Endothelial cell of umbilical vein (primary cell): ENCODE measurements at regions not wholly inside any gene's neighbourhood (a gene's known extent, or its start where the extent isn't known, plus 50 kb on each side); places are given as distances from the start of the nearest gene placed in this dataset.

ENCODE experiments used
- BruUV-seq: library from RNA; stranded (reverse); fragments of 400-500 nt; replicated peaks from 2 replicates; lab custom pipeline; 2021; lab: Mats Ljungman, UMichigan
- CTCF ChIA-PET: fragments of 300-600, 350-600 bp; sonication (Branson Sonifier 250); formaldehyde crosslinking; loops from one replicate; lab custom pipeline; 2021; ENCODE audit warnings: antibody characterized with exemption, inconsistent platforms; lab: Charles Lee
- POLR2A ChIA-PET: fragments of 300-600, 350-600 bp; sonication (Branson Sonifier 250); formaldehyde crosslinking; loops from one replicate; lab custom pipeline; 2021; ENCODE audit warnings: antibody characterized with exemption, inconsistent platforms; lab: Charles Lee
- DNase-seq: peaks from one replicate; pipeline ENCODE4 v3.0.0-alpha.2; 2011; ENCODE audit warnings: low read depth, low spot score
- FAIRE-seq: peaks from 2 replicates; lab custom pipeline; 2011; peaks lifted over from hg19 to GRCh38; lab: Jason Lieb, UNC
- H2AFZ ChIP-seq: 2 replicates; pipeline ENCODE4 v1.6.0; 2012; ENCODE audit warnings: low read depth, low read length, control low read depth, inconsistent platforms
- H3K27ac ChIP-seq: 2 replicates; pipeline ENCODE4 v1.5.1; 2011; ENCODE audit warnings: low read depth, mild to moderate bottlenecking, control low read depth, low read length, moderate library complexity; ENCODE audit not compliant: insufficient read depth
- H3K27me3 ChIP-seq, 2 experiments: 2 replicates each; pipeline versions ENCODE4 v1.6.0 to v1.6.1; 2011; ENCODE audit warnings: low read length in 2 of 2, mixed read lengths in 1 of 2; ENCODE audit not compliant: control insufficient read depth in 2 of 2, insufficient read depth in 2 of 2
- H3K36me3 ChIP-seq, 2 experiments: 2 replicates in 1 of 2; 3 replicates in 1 of 2; pipeline ENCODE4 v1.5.1; 2011; ENCODE audit warnings: low read length in 2 of 2, mild to moderate bottlenecking in 1 of 2, moderate library complexity in 1 of 2; ENCODE audit not compliant: control insufficient read depth in 2 of 2, insufficient read depth in 2 of 2; ENCODE audit errors: extremely low read depth in 1 of 2
- H3K4me1 ChIP-seq: 3 replicates; pipeline ENCODE4 v1.5.1; 2011; ENCODE audit warnings: mild to moderate bottlenecking, low read length; ENCODE audit not compliant: control insufficient read depth, insufficient read depth; ENCODE audit errors: extremely low read depth
- H3K4me2 ChIP-seq: 2 replicates; pipeline ENCODE4 v1.6.1; 2011; ENCODE audit warnings: low read length, control low read depth, mixed read lengths; ENCODE audit not compliant: insufficient read depth
- H3K4me3 ChIP-seq, 3 experiments: fragments of 200-600 bp in 1 of 3; sonication (generic), shearing (Covaris generic) in 1 of 3; replicated peaks in 1 of 3; 2 replicates each; pipeline ENCODE4 v1.5.1; 2011 to 2016; ENCODE audit warnings: control low read depth in 3 of 3, low read length in 3 of 3, mild to moderate bottlenecking in 2 of 3, inconsistent platforms in 1 of 3, low read depth in 1 of 3, moderate library complexity in 1 of 3; ENCODE audit not compliant: insufficient read depth in 1 of 3
- H3K79me2 ChIP-seq: 2 replicates; pipeline ENCODE4 v1.6.0; 2012; ENCODE audit warnings: low read length, inconsistent platforms; ENCODE audit not compliant: control insufficient read depth, insufficient read depth
- H3K9ac ChIP-seq: replicated peaks from 2 replicates; pipeline ENCODE3; 2011; ENCODE audit warnings: low read length, control low read depth; ENCODE audit not compliant: insufficient read depth; ENCODE audit errors: extremely low read depth
- H3K9me1 ChIP-seq: replicated peaks from 3 replicates; pipeline ENCODE4 v1.6.0; 2011; ENCODE audit warnings: mild to moderate bottlenecking, low read length; ENCODE audit not compliant: control insufficient read depth, insufficient read depth; ENCODE audit errors: extremely low read depth
- H3K9me3 ChIP-seq: replicated peaks from 2 replicates; pipeline ENCODE4 v1.5.1; 2012; ENCODE audit warnings: low read length, inconsistent platforms; ENCODE audit not compliant: control insufficient read depth, insufficient read depth
- H4K20me1 ChIP-seq: replicated peaks from 2 replicates; pipeline ENCODE3; 2011; ENCODE audit warnings: mild to moderate bottlenecking, low read length; ENCODE audit not compliant: control insufficient read depth, insufficient read depth; ENCODE audit errors: extremely low read depth
- CTCF ChIP-seq, 2 donors: IDR thresholded peaks; 1 replicate in 1 of 2; 2 replicates in 1 of 2; pipeline ENCODE4 v1.5.1; 2011; ENCODE audit warnings: low read length in 2 of 2, mild to moderate bottlenecking in 2 of 2, moderate library complexity in 2 of 2, control low read depth in 1 of 2, inconsistent platforms in 1 of 2, low read depth in 1 of 2; ENCODE audit not compliant: insufficient read depth in 1 of 2; ENCODE audit errors: extremely low read depth in 1 of 2
- EZH2 ChIP-seq: IDR thresholded peaks from 2 replicates; pipeline ENCODE4 v1.6.1; 2012; ENCODE audit warnings: borderline replicate concordance, low read depth, mild to moderate bottlenecking, moderate library complexity, low read length, inconsistent platforms; ENCODE audit not compliant: severe bottlenecking
- FOS ChIP-seq: IDR thresholded peaks from 2 replicates; pipeline ENCODE4 v1.6.1; 2011; ENCODE audit warnings: mild to moderate bottlenecking, low read length, moderate library complexity, borderline replicate concordance; ENCODE audit not compliant: insufficient read depth
- GATA2 ChIP-seq: IDR thresholded peaks from 2 replicates; pipeline ENCODE4 v1.7.0; 2011; ENCODE audit warnings: low read depth, mild to moderate bottlenecking, moderate library complexity, mixed read lengths, low read length; ENCODE audit not compliant: insufficient read length, insufficient read depth
- JUN ChIP-seq: IDR thresholded peaks from 2 replicates; pipeline ENCODE4 v1.6.1; 2011; ENCODE audit warnings: borderline replicate concordance, low read depth; ENCODE audit not compliant: insufficient read length, insufficient read depth
- MAX ChIP-seq: IDR thresholded peaks from 2 replicates; pipeline ENCODE4 v1.6.1; 2011; ENCODE audit not compliant: insufficient read depth, insufficient read length
- MYC ChIP-seq: IDR thresholded peaks from one replicate; pipeline ENCODE4 v1.6.1; 2011; ENCODE audit warnings: mild to moderate bottlenecking, low read depth, low read length
- POLR2A ChIP-seq: IDR thresholded peaks from 2 replicates; pipeline ENCODE4 v1.6.1; 2012; ENCODE audit warnings: low read depth, mild to moderate bottlenecking, control low read depth, low read length
- POLR2AphosphoS5 ChIP-seq: IDR thresholded peaks from 2 replicates; pipeline ENCODE4 v1.6.1; 2012; ENCODE audit warnings: low read depth, mild to moderate bottlenecking, control low read depth, low read length, moderate library complexity; ENCODE audit not compliant: insufficient read depth
- dilution Hi-C: fragments of 300-500 bp; cut with MboI; formaldehyde crosslinking; loops from one replicate; pipeline ENCODE4 v1.15.0; 2019; ENCODE audit warnings: low sequenced_read_pairs; ENCODE audit not compliant: extremely low pct_ligation_motif_present
- intact Hi-C: fragments of 100-400 bp; cut with micrococcal nuclease; formaldehyde crosslinking; loops from one replicate; pipeline ENCODE4 v1.10.0; 2022

GRCh38 chr10:52906046-52906445 lies 133.5 kb upstream of the MBL2 start:
- no peak for TF ChIP-seq POLR2AphosphoS5
- TF ChIP-seq POLR2A = no peak
- TF ChIP-seq JUN = no peak
- no peak for TF ChIP-seq EZH2
- no peak for TF ChIP-seq GATA2
- no peak for TF ChIP-seq MAX
- no peak for TF ChIP-seq MYC
- no peak for TF ChIP-seq CTCF (IDR thresholded peaks at IDR 0.05; ENCODE audit: extremely low read depth in 1 of 2, insufficient read depth in 1 of 2, low read depth in 1 of 2, low read length in 2 of 2)
- no peak for TF ChIP-seq FOS
- Histone ChIP-seq H2AFZ (no peak overlapping the region), H3K9me1 (no peaks in the 10 kb centered on the region), H3K4me3 (no peak overlapping the region), H3K36me3 (no peaks in the 10 kb centered on the region), H3K27me3 (no peaks in the 10 kb centered on the region), H4K20me1 (no peaks in the 10 kb centered on the region), H3K9ac (no peak overlapping the region), H3K9me3 (no peaks in the 10 kb centered on the region), H3K79me2 (no peaks in the 10 kb centered on the region), H3K4me1 (no peaks in the 10 kb centered on the region), H3K4me2 (no peak overlapping the region), H3K27ac (no peak overlapping the region)
- ChIA-PET CTCF (no interaction called here), POLR2A (no interaction called here)
- no peak for DNase-seq
- BruUV-seq = no TSS peak
- intact Hi-C loops = no loop called here
- no peak for FAIRE-seq
- dilution Hi-C loops = no loop called here
